K562 (cell line): ENCODE measurements at regions not wholly inside any gene's neighbourhood (a gene's known extent, or its start where the extent isn't known, plus 50 kb on each side); places are given as distances from the start of the nearest gene placed in this dataset.

ENCODE experiments used
- ATAC-seq: fragments of 200-7000 bp; cut with Tn5 transposase; 3 replicates; pipeline ENCODE4 v1.9.1; 2020; ENCODE audit warnings: moderate library complexity
- BruUV-seq: library from RNA; stranded (reverse); fragments of 400-500 nt; replicated peaks from 2 replicates; lab custom pipeline; 2021; lab: Mats Ljungman, UMichigan
- CTCF ChIA-PET: fragments of 300-600 bp; formaldehyde crosslinking; extraction: SDS; loops from one replicate; lab custom pipeline; 2021; ENCODE audit warnings: low intra/inter-chr PET ratio; lab: Yijun Ruan, JAX
- POLR2A ChIA-PET: fragments of 300-600, 350-650 bp; sonication (Branson Sonifier 250); formaldehyde crosslinking; extraction: SDS; loops from one replicate; lab custom pipeline; 2021; ENCODE audit warnings: antibody characterized with exemption, inconsistent platforms; lab: Yijun Ruan, JAX
- DNase-seq, 4 experiments: peaks; one replicate each; pipeline versions ENCODE4 v3.0.0 to v3.0.0-alpha.2; 2011 to 2018; ENCODE audit warnings: low spot score in 3 of 4, mixed read lengths in 3 of 4; ENCODE audit errors: extremely low read depth in 1 of 4
- FAIRE-seq: peaks from 2 replicates; lab custom pipeline; 2011; peaks lifted over from hg19 to GRCh38; lab: Jason Lieb, UNC
- H2AFZ ChIP-seq: 2 replicates; pipeline ENCODE4 v1.6.0; 2011; ENCODE audit warnings: low read depth, low read length, control low read depth, inconsistent platforms
- H3K27ac ChIP-seq: fragments of 200-600 bp; 3 replicates; pipeline ENCODE4 v1.8.0; 2011; ENCODE audit warnings: low read depth, mild to moderate bottlenecking, control low read depth, inconsistent platforms, low read length, moderate library complexity, mixed read lengths; ENCODE audit errors: extremely low read depth
- H3K27me3 ChIP-seq, 2 experiments: fragments of 300-600 bp in 1 of 2; 2 replicates in 1 of 2; 3 replicates in 1 of 2; pipeline versions ENCODE4 v1.6.0 to v1.8.0; 2011; ENCODE audit warnings: inconsistent platforms in 2 of 2, low read length in 2 of 2, mild to moderate bottlenecking in 1 of 2, mixed read lengths in 1 of 2, moderate library complexity in 1 of 2; ENCODE audit not compliant: control insufficient read depth in 2 of 2, insufficient read depth in 2 of 2
- H3K36me3 ChIP-seq: fragments of 300-600 bp; 3 replicates; pipeline ENCODE4 v1.8.0; 2011; ENCODE audit warnings: mild to moderate bottlenecking, low read length, inconsistent platforms; ENCODE audit not compliant: control insufficient read depth, insufficient read depth
- H3K4me1 ChIP-seq, 2 experiments: fragments of 200-600 bp in 1 of 2; replicated peaks in 1 of 2; 2 replicates in 1 of 2; 3 replicates in 1 of 2; pipeline versions ENCODE4 v1.5.1 to v1.8.0; 2011; ENCODE audit warnings: inconsistent platforms in 2 of 2, low read length in 2 of 2, mild to moderate bottlenecking in 1 of 2, mixed read lengths in 1 of 2, moderate library complexity in 1 of 2; ENCODE audit not compliant: control insufficient read depth in 2 of 2, insufficient read depth in 2 of 2
- H3K4me2 ChIP-seq: 2 replicates; pipeline ENCODE4 v1.6.1; 2011; ENCODE audit warnings: low read length, control low read depth, inconsistent platforms, mixed read lengths; ENCODE audit not compliant: insufficient read depth
- H3K4me3 ChIP-seq: fragments of 200-600 bp; sonication (generic), shearing (Covaris generic); 2 replicates; pipeline ENCODE4 v1.5.1; 2016; ENCODE audit warnings: control low read depth, inconsistent platforms
- H3K79me2 ChIP-seq: fragments of 200-600 bp; 3 replicates; pipeline ENCODE4 v1.8.0; 2011; ENCODE audit warnings: low read length, inconsistent platforms; ENCODE audit not compliant: control insufficient read depth, insufficient read depth
- H3K9ac ChIP-seq, 2 experiments: 2 replicates each; pipeline versions ENCODE4 v1.6.0 to v1.6.1; 2011; ENCODE audit warnings: low read depth in 2 of 2, low read length in 2 of 2, control low read depth in 1 of 2, inconsistent platforms in 1 of 2, mild to moderate bottlenecking in 1 of 2, mixed read lengths in 1 of 2; ENCODE audit not compliant: insufficient read depth in 1 of 2
- H3K9me1 ChIP-seq: one replicate; pipeline ENCODE4 v1.6.0; 2011; ENCODE audit warnings: inconsistent platforms, mild to moderate bottlenecking, low read length, moderate library complexity; ENCODE audit not compliant: control insufficient read depth, insufficient read depth
- H3K9me3 ChIP-seq: replicated peaks from 2 replicates; pipeline ENCODE4 v1.5.1; 2011; ENCODE audit warnings: low read depth, low read length, inconsistent platforms; ENCODE audit not compliant: control insufficient read depth, insufficient read depth
- H4K20me1 ChIP-seq: replicated peaks from 2 replicates; pipeline ENCODE4 v1.6.1; 2011; ENCODE audit warnings: low read length, inconsistent platforms, mixed read lengths; ENCODE audit not compliant: control insufficient read depth, insufficient read depth
- CAMTA2 ChIP-seq: fragments of 250-450 bp; sonication (Bioruptor Pico); conservative IDR thresholded peaks from 2 replicates; pipeline ENCODE4 v1.5.1; 2022
- CREM ChIP-seq: IDR thresholded peaks from 2 replicates; pipeline ENCODE4 v1.6.1; 2014; ENCODE audit warnings: antibody characterized with exemption, low read depth
- CSDE1 ChIP-seq, 2 experiments: fragments of 450-650 bp; IDR thresholded peaks; 2 replicates each; pipeline ENCODE4 v1.6.1; 2016; ENCODE audit warnings: mild to moderate bottlenecking in 1 of 2
- CTBP1 ChIP-seq: fragments of 450-650 bp; IDR thresholded peaks from 2 replicates; pipeline ENCODE4 v1.6.1; 2016; ENCODE audit warnings: borderline replicate concordance
- FOS ChIP-seq: IDR thresholded peaks from 3 replicates; pipeline ENCODE4 v1.6.1; 2011; ENCODE audit not compliant: insufficient read length; ENCODE audit errors: extremely low read depth
- KLF13 ChIP-seq: fragments of 450-650 bp; IDR thresholded peaks from 2 replicates; pipeline ENCODE4 v1.6.1; 2016; ENCODE audit warnings: missing genetic modification characterization, low read depth, mild to moderate bottlenecking, missing compliant biosample characterization, moderate library complexity, borderline replicate concordance
- KLF16 ChIP-seq: IDR thresholded peaks from 2 replicates; pipeline ENCODE4 v1.6.1; 2016; ENCODE audit warnings: antibody characterized with exemption
- SIN3B ChIP-seq: fragments of 450-650 bp; IDR thresholded peaks from 2 replicates; pipeline ENCODE4 v1.6.1; 2017; ENCODE audit warnings: low read depth, mild to moderate bottlenecking, moderate library complexity
- SMAD3 ChIP-seq: fragments of 450-650 bp; formaldehyde crosslinking; conservative IDR thresholded peaks from 2 replicates; pipeline ENCODE4 v1.4.0; 2020; ENCODE audit warnings: mild to moderate bottlenecking
- SMAD4 ChIP-seq: fragments of 250-450 bp; sonication (Bioruptor Pico); conservative IDR thresholded peaks from 2 replicates; pipeline ENCODE4 v1.8.0; 2021; ENCODE audit warnings: inconsistent platforms, mild to moderate bottlenecking, moderate library complexity
- ZFX ChIP-seq: sonication (generic); formaldehyde crosslinking; IDR thresholded peaks from 2 replicates; pipeline ENCODE4 v1.8.0; 2022; ENCODE audit warnings: mild to moderate bottlenecking, missing genetic modification reagents, moderate library complexity
- ZNF224 ChIP-seq: sonication (generic); formaldehyde crosslinking; IDR thresholded peaks from 2 replicates; pipeline ENCODE4 v1.8.0; 2022; ENCODE audit warnings: mild to moderate bottlenecking, missing genetic modification reagents
- in situ Hi-C: fragments of 300-500 bp; cut with MboI; formaldehyde crosslinking; loops from 4 replicates; pipeline ENCODE4 v1.15.0; 2018; ENCODE audit warnings: inconsistent platforms, mixed read lengths
- intact Hi-C: fragments of 100-400 bp; cut with micrococcal nuclease; formaldehyde crosslinking; loops from 2 replicates; pipeline ENCODE4 v1.14.2; 2022
- TF ChIP-seq, protein P1 (sequence below): fragments of 450-650 bp; IDR thresholded peaks from 2 replicates; pipeline ENCODE4 v1.6.1; 2016; ENCODE audit warnings: mild to moderate bottlenecking, moderate library complexity

DNA sequence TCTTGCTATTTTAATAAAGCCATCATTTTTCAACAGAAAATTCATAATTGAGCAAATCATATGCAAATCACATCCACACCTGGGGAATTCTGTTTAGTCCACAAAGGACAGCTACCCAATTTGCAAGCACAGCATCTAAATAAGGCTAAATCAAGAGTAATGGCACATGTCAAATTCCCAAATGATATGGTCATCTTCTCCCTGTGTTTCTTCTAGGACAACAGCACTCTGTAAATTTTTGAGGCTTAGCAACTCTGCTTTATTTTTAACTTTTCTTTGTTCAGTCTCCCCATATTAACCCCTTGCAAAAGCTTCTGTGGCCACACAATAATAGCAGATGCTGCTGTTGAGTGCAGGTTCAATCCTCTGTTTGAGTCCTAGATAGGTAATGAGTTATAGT is 155.6 kb upstream of the DAAM1 start:
- Histone ChIP-seq H3K79me2 (no peaks in the 10 kb centered on the region), H3K4me2 (no peak overlapping the region), H3K9me1 (no peaks in the 10 kb centered on the region), H3K27ac (no peak overlapping the region), H3K9me3 (no peaks in the 10 kb centered on the region), H3K36me3 (no peaks in the 10 kb centered on the region), H3K9ac (no peak overlapping the region), H3K4me1 (no peaks in the 10 kb centered on the region), H3K4me3 (no peak overlapping the region), H3K27me3 (no peaks in the 10 kb centered on the region), H4K20me1 (no peaks in the 10 kb centered on the region), H2AFZ (no peak overlapping the region)
- intact Hi-C loops (no loop called here), in situ Hi-C loops (no loop called here)
- ATAC-seq: no peak
- ChIA-PET POLR2A (no interaction called here), CTCF (no interaction called here)
- no peak for FAIRE-seq
- BruUV-seq: no TSS peak
- no peak for DNase-seq
- TF ChIP-seq FOS (no peak), CSDE1 (IDR thresholded peaks at IDR 0.05) (no peak), CAMTA2 (CRISPR knock-in tag) (no peak), SMAD3 (no peak), CREM (no peak), ZFX (CRISPR knock-in tag) (no peak), ZNF224 (no peak), KLF13 (tag) (no peak), CTBP1 (no peak), SMAD4 (no peak), SIN3B (no peak), KLF16 (no peak)
- TF ChIP-seq, protein P1, sequence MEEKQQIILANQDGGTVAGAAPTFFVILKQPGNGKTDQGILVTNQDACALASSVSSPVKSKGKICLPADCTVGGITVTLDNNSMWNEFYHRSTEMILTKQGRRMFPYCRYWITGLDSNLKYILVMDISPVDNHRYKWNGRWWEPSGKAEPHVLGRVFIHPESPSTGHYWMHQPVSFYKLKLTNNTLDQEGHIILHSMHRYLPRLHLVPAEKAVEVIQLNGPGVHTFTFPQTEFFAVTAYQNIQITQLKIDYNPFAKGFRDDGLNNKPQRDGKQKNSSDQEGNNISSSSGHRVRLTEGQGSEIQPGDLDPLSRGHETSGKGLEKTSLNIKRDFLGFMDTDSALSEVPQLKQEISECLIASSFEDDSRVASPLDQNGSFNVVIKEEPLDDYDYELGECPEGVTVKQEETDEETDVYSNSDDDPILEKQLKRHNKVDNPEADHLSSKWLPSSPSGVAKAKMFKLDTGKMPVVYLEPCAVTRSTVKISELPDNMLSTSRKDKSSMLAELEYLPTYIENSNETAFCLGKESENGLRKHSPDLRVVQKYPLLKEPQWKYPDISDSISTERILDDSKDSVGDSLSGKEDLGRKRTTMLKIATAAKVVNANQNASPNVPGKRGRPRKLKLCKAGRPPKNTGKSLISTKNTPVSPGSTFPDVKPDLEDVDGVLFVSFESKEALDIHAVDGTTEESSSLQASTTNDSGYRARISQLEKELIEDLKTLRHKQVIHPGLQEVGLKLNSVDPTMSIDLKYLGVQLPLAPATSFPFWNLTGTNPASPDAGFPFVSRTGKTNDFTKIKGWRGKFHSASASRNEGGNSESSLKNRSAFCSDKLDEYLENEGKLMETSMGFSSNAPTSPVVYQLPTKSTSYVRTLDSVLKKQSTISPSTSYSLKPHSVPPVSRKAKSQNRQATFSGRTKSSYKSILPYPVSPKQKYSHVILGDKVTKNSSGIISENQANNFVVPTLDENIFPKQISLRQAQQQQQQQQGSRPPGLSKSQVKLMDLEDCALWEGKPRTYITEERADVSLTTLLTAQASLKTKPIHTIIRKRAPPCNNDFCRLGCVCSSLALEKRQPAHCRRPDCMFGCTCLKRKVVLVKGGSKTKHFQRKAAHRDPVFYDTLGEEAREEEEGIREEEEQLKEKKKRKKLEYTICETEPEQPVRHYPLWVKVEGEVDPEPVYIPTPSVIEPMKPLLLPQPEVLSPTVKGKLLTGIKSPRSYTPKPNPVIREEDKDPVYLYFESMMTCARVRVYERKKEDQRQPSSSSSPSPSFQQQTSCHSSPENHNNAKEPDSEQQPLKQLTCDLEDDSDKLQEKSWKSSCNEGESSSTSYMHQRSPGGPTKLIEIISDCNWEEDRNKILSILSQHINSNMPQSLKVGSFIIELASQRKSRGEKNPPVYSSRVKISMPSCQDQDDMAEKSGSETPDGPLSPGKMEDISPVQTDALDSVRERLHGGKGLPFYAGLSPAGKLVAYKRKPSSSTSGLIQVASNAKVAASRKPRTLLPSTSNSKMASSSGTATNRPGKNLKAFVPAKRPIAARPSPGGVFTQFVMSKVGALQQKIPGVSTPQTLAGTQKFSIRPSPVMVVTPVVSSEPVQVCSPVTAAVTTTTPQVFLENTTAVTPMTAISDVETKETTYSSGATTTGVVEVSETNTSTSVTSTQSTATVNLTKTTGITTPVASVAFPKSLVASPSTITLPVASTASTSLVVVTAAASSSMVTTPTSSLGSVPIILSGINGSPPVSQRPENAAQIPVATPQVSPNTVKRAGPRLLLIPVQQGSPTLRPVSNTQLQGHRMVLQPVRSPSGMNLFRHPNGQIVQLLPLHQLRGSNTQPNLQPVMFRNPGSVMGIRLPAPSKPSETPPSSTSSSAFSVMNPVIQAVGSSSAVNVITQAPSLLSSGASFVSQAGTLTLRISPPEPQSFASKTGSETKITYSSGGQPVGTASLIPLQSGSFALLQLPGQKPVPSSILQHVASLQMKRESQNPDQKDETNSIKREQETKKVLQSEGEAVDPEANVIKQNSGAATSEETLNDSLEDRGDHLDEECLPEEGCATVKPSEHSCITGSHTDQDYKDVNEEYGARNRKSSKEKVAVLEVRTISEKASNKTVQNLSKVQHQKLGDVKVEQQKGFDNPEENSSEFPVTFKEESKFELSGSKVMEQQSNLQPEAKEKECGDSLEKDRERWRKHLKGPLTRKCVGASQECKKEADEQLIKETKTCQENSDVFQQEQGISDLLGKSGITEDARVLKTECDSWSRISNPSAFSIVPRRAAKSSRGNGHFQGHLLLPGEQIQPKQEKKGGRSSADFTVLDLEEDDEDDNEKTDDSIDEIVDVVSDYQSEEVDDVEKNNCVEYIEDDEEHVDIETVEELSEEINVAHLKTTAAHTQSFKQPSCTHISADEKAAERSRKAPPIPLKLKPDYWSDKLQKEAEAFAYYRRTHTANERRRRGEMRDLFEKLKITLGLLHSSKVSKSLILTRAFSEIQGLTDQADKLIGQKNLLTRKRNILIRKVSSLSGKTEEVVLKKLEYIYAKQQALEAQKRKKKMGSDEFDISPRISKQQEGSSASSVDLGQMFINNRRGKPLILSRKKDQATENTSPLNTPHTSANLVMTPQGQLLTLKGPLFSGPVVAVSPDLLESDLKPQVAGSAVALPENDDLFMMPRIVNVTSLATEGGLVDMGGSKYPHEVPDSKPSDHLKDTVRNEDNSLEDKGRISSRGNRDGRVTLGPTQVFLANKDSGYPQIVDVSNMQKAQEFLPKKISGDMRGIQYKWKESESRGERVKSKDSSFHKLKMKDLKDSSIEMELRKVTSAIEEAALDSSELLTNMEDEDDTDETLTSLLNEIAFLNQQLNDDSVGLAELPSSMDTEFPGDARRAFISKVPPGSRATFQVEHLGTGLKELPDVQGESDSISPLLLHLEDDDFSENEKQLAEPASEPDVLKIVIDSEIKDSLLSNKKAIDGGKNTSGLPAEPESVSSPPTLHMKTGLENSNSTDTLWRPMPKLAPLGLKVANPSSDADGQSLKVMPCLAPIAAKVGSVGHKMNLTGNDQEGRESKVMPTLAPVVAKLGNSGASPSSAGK: no peak
